PC-3 (cell line): ENCODE measurements at regions not wholly inside any gene's neighbourhood (a gene's known extent, or its start where the extent isn't known, plus 50 kb on each side); places are given as distances from the start of the nearest gene placed in this dataset.

ENCODE experiments used
- EZH2phosphoT487 ChIP-seq: fragments of 300-600 bp; sonication (generic); IDR thresholded peaks from 2 replicates; pipeline ENCODE4 v1.6.1; 2018; ENCODE audit warnings: mild to moderate bottlenecking, antibody characterized with exemption, low read length, borderline replicate concordance
- TF ChIP-seq, protein P1 (sequence below): fragments of 300-600 bp; sonication (generic); conservative IDR thresholded peaks from 2 replicates; pipeline ENCODE4 v1.5.1; 2017; ENCODE audit warnings: antibody characterized with exemption, low read depth, mild to moderate bottlenecking, low read length

DNA sequence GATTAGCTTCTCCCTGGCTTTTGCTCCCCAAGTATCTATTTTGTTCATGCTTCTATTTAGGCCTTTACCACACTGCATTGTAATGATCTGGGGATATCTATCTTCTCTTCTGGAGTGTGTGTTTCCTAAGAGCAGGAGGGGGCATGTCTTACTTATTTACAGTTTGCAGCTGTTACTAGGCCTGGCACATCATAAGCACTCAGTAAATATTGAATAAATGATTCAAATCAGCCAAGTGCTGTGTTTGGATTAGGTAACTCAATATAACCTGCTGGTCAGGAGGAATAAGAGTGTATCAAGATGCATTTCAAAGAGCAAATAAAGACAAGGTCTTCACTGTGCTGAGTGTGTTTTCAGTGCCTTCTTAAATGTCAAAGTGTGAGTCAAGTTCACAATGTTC, 186.1 kb downstream of the FOXG1 start:
- TF ChIP-seq, protein P1, sequence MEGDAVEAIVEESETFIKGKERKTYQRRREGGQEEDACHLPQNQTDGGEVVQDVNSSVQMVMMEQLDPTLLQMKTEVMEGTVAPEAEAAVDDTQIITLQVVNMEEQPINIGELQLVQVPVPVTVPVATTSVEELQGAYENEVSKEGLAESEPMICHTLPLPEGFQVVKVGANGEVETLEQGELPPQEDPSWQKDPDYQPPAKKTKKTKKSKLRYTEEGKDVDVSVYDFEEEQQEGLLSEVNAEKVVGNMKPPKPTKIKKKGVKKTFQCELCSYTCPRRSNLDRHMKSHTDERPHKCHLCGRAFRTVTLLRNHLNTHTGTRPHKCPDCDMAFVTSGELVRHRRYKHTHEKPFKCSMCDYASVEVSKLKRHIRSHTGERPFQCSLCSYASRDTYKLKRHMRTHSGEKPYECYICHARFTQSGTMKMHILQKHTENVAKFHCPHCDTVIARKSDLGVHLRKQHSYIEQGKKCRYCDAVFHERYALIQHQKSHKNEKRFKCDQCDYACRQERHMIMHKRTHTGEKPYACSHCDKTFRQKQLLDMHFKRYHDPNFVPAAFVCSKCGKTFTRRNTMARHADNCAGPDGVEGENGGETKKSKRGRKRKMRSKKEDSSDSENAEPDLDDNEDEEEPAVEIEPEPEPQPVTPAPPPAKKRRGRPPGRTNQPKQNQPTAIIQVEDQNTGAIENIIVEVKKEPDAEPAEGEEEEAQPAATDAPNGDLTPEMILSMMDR = no peak
- TF ChIP-seq EZH2phosphoT487 = no peak
